ENCODE measurements at regions not wholly inside any gene's neighbourhood (a gene's known extent, or its start where the extent isn't known, plus 50 kb on each side); places are given as distances from the start of the nearest gene placed in this dataset.
"Not testable (repeated sequence)": the region's sequence is repeated elsewhere in the genome, so short reads cannot be mapped to it uniquely, and the experiment has no call there.

GRCh38 chr7:32814779-32815178 is 76.8 kb downstream of the KBTBD2 start:
- TF ChIP-seq CTCF, POLR2A (IDR thresholded peaks at IDR 0.05): not testable (repeated sequence)
